ENCODE measurements at regions not wholly inside any gene's neighbourhood (a gene's known extent, or its start where the extent isn't known, plus 50 kb on each side); places are given as distances from the start of the nearest gene placed in this dataset.

DNA sequence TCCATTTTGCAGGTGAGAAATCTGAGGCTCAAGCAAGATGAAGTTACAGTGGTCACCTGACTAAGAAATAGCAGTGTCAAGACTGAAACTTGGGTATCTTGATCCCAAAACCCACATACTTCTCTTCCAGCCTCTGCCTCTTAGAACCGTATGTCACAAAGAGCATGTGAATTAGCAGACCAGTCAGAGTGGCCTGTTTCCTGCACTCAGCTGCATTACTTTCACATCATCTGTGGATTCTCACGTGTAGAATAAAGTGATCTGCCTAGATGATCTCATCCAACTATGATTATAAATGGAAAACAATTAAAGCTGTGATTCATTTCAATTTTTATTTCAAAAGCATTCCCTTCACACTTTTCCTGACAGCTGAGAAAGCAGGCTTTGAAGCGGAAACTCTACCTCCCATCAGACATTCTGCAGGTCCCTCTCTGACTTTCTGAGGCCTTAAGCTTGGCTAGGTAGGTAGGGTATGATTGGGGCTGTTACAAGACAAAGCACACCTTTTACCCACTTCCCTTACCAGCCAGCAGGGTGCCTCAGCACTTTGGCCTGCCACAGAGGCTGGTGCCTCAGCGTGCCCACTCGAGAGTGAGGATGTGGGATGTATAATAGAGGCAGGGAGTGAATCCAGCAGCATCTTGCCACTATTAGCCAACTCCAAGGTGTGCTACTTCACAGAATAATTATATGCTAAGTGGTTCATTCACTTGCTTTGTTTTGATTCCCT, 70.2 kb upstream of the PDE1C start:
- no peak for DNase-seq

DNA sequence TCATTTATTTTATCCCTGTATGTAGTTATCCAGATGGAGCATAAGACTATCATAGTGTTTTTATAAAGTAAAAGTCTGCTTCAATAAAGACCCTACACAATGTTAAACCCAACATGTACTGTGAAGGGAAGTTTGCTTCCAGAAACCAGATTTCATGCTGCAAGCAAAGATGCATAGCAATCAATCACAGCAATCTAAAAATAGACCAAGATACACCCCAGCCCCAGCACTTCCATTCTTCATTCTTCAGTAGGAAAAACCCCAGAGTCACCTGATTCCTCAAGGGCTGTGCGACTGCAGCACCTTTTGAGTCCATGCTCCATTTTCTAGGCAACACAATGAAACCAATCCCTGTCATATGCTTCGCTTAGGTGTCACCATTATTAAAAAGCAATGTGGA, 66.9 kb upstream of the PDE1C start:
- DNase-seq = no peak

DNA sequence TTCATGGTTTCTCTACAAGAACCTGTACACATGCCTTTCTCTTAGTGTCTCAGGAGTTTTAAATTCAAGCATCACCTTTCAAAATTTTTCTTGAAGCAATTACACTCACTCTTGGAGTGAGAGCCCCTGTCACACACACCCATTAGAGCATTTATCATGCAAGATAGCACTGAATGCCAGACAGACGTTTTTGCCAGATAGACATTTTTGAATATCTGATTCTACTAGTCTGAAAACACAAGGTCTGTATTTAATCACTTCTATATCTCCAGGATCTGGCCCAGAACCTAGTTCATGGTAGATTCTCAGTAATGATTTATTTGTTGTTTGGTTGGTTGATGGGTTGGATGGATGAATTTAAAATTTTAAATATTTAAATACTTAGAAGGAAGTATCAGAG, 60.9 kb upstream of the PDE1C start:
- DNase-seq = no peak

DNA sequence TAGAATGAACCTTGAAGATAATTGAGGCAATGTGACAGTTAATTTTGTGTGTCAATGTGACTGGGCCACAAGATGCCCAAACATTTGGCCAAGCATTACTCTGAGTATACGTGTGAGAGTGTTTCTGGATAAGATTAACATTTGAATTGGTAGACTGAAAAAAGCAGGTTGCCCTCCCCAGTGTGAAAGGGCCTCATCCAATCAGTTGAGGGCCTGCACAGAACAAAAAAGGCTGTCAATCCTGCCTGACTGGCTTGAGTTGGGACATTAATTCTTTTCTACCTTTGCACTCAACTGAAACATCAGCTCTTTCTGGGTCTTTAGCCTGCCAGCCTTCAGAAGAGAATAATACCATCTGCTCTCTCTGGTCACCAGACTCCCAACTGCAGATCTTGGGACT, 56.6 kb upstream of the PDE1C start:
- DNase-seq = no peak
